Inflammatory macrophage (primary cell): ENCODE measurements at regions not wholly inside any gene's neighbourhood (a gene's known extent, or its start where the extent isn't known, plus 50 kb on each side); places are given as distances from the start of the nearest gene placed in this dataset.
A peak's percentile ranks its signal among the peaks of the same experiment; 100 is the strongest.

Experiments used
- DNase-seq, 2 donors: peaks; one replicate each; pipeline ENCODE4 v3.0.0-alpha.2; 2020 to 2022

DNA sequence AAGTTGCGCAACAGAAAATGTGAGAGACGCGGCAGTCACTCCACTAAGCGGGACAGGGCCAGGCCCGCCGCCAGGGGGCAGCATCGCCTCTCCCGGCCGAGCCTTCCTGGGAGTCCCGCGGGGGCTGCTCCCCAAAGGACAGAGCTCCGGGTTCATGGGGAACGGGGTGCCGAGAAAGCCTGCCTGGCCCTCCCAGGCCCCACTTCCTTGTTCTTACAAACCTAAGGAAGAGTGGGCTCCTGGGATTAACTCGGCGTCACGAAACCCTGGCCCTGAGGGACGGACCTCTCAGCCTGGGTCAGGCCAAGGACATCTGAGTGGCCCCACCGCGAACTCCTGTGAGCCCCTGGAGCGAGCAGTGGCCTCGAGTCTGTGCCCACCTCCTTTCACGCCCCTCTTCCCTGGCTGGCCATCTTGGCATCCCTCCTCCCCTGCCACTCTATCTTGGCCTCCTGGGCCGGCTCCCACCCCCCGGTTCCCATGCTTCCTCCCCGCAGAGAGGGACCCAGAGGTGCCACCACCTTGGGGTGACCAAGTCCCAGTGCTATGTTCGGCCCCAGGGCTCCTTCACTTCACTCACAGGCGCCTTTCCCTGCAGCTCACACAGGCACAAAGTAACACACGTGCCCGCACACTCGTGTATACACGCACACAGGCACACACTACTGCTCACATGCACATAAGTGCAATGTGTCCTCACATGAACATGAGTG, 99.9 kb upstream of the FGF3 start:
- DNase-seq, result peak; percentile 35 to 51

GRCh38 chr11:69919659-69920344, 100.6 kb upstream of the FGF3 start:
- no peak for DNase-seq

- no peak for DNase-seq
These were observed 101.3 kb upstream of the FGF3 start for GRCh38 chr11:69920345-69921127.

DNA sequence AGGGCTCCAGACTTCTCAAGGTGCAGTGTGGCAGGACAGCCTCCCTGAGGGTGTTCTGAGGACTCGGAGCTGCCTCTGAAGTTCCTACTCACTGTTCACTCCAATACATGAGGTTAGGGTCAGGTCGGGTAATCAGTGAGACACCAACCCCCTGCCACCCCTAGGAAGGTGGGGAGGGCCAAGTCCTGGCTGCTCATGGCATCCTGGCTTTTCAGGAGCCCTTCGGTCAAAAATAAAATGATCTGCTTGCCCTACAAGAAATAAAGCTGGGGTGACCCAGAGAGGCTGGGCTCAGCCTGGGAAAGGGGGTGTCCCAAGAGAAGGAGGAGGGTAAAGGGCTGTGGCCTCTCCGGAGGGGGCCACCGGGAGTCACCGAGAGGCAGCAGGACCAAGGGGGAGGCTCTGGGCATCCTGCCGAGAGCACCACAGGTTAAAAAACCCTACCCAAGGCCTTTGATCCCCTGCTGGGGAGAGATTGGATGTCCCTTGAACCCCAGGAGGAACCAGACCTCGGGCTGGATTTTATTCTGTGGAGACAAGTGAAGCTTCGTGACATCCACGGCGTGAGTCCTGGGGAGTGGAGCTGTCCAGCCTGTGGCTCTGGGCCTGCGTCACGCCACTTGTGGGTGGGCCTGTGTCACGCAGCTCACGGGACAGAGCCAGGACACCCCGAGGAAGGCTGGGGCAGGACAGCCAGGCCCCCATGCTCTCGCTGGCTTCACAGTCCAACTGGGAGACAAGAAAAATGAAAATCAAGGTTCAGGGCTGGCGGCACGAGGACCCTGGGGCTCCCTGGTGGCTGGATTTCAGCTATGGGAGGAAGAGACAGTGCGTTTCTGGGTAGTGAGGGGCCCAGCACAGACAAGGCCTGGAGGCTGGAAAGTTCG, 102.2 kb upstream of the FGF3 start:
- DNase-seq, result no peak

GRCh38 chr11:69922015-69922595, 102.9 kb upstream of the FGF3 start:
- DNase-seq, result no peak

- DNase-seq, result no peak
These were observed 103.4 kb upstream of the FGF3 start for GRCh38 chr11:69922596-69923111.

DNA sequence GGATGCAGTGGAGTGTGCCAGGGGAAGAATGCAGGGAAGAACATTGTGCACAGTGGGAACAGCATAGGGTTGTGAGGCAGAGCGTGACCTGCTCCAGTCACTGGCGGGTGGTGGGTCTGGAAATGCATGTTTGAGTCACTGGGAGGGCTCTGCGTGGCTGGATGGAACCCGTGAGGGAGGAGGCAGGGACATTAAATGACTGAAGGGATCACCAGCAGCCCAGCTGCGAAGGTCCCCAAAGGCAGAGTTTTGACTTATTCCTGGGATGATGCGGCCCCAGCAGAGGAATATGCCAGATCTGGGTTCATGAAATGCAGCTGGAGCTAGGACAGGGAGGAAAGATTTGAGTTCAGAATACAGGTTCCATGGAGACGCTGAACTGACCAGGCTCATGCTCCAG, 104.0 kb upstream of the FGF3 start:
- no peak for DNase-seq

GRCh38 chr11:69923641-69924307, 104.6 kb upstream of the FGF3 start:
- no peak for DNase-seq

DNA sequence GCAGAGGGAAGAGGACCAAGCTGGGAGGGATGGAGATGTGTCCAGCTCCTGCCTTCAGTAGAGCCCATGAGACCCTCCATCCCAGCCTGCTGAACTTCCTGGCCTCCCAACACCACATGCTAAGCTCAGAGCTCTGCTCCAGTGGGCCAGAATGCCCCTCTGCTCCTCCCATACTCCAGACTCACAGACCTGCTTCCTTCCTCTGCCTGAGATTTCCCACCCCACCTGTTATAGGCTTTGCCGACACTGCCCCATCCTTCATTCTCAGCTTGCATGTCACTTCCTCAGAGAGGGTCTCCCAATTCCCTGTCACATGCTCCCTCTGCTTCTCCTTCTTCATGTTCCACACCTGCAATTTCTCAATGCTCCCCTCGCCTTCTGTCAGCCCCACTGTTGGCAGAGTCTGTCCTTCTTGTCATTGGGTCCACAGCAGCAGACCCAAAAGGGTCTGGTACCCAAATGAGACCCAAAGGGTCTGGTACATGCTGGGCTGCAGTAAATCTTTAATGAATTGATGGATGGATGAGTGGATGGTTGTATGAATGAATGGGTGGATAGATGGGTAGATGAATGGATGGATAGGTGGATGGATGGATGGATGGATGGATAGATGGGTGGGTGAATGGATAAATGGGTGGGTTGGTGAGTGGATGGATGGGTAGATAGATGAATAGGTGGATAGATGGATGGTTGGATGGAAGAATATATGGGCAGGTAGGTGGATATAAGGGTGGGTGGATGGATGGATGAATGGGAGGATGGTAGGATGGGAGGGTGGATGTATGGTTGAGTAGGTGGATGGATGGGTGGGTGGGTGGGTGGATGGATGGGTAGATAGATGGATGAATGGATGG, 105.3 kb upstream of the FGF3 start:
- no peak for DNase-seq

DNA sequence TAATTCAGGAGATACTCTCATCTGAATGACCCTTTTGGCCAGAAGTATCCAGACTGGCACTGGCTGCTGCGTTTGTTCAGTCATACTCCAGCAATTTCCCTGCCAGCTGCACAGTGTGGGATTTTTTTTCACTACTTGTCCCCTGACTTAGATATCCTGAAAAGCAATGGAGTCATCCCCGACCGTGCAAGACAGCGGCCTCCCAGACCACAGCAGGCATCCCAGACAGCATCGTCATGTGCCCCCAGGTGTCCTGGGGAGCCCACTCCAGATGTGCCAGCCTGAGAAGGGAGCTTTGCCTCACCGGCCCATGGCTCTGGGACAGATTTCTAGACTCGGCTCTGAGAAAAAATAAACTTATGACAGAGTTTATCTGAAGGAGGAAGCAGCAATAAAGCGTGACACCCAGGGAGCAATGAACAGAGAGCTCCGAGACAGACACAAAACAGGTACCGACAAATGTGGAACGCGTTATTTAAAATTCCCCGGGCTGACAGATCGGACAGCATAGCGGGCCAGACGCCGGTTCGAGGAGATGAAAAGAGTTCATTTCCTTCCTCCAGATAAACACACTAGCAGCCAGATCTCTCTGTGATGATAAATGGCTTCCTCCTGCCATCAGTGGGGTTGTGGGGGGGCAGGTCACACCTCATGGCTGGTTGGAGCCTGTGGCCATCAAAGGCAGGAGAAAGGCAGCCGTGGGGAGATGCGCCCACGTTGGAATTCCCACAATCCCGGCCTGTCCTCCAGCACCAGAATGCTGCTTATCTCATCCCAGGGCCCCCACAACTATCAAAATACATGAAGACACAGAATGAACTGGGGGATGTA, 106.4 kb upstream of the FGF3 start:
- DNase-seq, result no peak

- DNase-seq, result no peak
These were observed 107.3 kb upstream of the FGF3 start for GRCh38 chr11:69926376-69927050.

DNA sequence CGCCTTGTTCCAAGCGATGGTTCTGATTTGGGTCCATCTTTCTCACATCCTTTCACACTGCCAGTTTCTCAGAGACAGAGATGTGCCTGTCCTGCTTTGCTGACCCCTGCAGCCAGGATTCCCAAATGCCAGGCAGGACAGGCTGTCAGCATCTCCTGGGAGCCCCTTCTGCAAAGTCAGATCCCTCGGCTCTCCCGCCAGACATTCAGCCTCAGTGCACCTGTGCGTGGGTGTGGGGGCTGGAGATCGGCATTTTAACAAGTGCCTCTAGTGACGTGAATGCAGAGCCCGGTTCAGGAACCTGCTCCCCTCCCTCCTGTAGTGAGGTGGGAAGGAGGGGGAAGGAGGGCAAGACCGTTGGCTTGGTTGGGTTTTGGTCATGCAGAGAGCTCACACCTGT, 108.9 kb upstream of the FGF3 start:
- DNase-seq, result no peak

- DNase-seq, result no peak
These were observed 109.8 kb upstream of the FGF3 start for GRCh38 chr11:69928975-69929374.

DNA sequence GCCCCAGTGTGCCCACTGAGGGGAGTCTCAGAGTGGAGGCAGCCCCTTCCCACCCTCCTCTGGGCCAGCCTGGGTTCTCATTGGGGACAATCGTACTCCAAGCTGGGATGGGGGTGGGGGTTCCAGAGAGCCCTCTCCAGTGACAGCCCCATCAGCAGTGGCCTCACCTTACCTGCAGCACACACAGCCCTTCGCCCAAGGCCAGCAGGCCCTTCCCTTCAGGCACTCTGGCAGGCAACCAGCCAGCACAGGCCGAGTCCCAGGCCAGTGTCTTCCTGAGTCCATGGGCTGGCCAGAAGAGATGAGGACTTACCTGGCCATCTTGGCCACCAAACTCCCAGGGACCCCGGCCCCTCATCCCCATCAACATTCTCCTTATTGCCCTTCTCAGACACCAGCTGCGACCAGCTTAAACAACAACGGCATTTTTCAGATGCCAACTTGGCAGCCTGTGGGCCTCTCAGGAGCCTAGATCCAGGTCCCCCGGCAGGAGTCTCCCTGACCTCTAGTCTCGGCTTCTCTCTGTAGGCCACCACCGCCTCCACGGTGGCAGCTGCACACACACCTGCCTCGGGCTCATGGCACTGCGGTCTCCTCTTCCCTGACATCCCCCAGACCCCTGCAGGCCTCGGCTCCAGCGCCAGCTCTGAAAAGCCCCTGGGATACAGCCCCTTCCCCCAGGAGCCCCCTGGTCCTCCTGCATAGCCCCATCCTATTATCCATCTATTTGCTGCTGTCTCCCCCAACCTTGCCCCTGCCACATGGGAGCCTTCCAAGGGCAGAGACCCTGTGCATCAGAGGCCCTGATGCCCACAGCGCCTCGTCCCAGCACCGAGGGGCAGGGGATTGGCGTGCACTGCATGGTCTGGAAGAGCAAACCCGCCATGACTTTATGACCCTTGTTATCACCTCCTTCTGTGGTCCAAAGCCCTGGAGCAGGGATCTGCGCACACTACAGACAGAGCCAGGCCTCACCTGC, 111.2 kb upstream of the FGF3 start:
- no peak for DNase-seq

DNA sequence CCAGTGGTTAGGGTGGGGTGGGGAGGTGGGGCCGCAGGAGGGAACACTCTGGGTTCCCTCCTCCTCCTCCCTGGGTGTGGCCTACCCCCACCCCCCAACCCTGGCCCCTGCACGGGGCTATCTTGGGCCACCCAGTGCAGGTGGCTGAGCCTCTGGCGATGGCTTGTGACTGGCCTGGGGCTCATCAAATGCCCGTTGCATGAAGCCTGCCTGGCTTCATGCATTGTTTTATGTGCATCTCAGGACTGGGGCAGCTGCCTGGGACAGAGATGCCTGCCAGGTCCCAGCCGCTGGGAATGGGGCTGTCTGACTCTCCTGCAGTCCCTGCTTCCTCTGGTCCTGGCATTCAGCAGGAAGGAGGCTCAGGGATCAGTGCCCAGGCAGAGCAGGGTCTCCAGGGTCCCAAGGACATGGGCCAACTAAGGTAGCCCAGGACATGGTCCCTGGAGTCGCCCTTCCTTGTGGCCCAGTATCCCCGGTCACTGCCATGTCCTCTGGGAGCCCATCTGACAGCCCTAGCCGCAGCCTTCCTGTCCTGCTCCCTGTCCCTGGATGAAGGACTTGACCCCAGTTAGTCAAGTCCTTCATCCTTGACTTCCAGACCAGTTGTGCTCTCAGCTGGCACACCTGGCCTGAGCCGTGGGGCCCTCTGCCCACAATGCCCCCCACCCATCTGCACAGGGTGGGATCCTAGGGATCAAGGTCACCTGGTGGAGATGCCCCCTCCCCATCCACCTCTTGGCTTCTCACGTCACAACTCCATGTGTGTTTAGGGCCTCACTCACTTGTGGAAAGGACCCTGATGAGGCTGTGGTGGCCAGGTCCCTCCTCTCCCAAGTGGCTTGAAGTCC, 112.1 kb upstream of the FGF3 start:
- no peak for DNase-seq
